HCT116 (cell line): ENCODE measurements at regions not wholly inside any gene's neighbourhood (a gene's known extent, or its start where the extent isn't known, plus 50 kb on each side); places are given as distances from the start of the nearest gene placed in this dataset.

Source experiments
- ATAC-seq: fragments of 200-7000 bp; cut with Tn5 transposase; 2 replicates; pipeline ENCODE4 v1.9.1; 2020; ENCODE audit warnings: mild to moderate bottlenecking, moderate library complexity
- BruUV-seq: library from RNA; stranded (reverse); fragments of 400-500 nt; replicated peaks from 2 replicates; lab custom pipeline; 2021; lab: Mats Ljungman, UMichigan
- CTCF ChIA-PET: fragments of 300-600 bp; sonication (Branson Sonifier 250); formaldehyde crosslinking; loops from one replicate; lab custom pipeline; 2021; ENCODE audit warnings: antibody characterized with exemption; lab: Charles Lee
- POLR2A ChIA-PET: fragments of 300-600, 350-600 bp; sonication (Branson Sonifier 250); formaldehyde crosslinking; loops from one replicate; lab custom pipeline; 2021; ENCODE audit warnings: antibody characterized with exemption; lab: Charles Lee
- RAD21 ChIA-PET, 2 experiments: fragments of 300-600 bp; sonication (Branson Sonifier 250); formaldehyde crosslinking; loops; one replicate each; lab custom pipeline; 2023; ENCODE audit warnings: low total read pairs in 2 of 2; ENCODE audit not compliant: uncharacterized antibody in 2 of 2, unreplicated experiment in 2 of 2, low non-redundant PET in 1 of 2; lab: Charles Lee
- DNase-seq: peaks from one replicate; pipeline ENCODE4 v3.0.0-alpha.2; 2010; ENCODE audit warnings: low read depth, low spot score
- H2AFZ ChIP-seq: fragments of 200-600 bp; shearing (Covaris generic), sonication (generic); 2 replicates; pipeline ENCODE4 v1.6.1; 2017; ENCODE audit warnings: low read depth, mixed run types, mixed read lengths, antibody characterized with exemption, low read length; ENCODE audit not compliant: poor library complexity, severe bottlenecking
- H3K27ac ChIP-seq: 2 replicates; pipeline ENCODE4 v1.5.1; 2012; ENCODE audit warnings: low read depth, low read length
- H3K27me3 ChIP-seq: fragments of 200-600 bp; sonication (generic); 2 replicates; pipeline ENCODE4 v1.6.1; 2016; ENCODE audit warnings: mixed run types, low read length, mixed read lengths; ENCODE audit not compliant: insufficient read depth
- H3K36me3 ChIP-seq, 2 experiments: fragments of 200-500 bp in 1 of 2; fragments of 200-600 bp in 1 of 2; sonication (Bioruptor generic) in 1 of 2; sonication (generic) in 1 of 2; 2 replicates each; pipeline versions ENCODE4 v1.5.1 to v1.6.1; 2014 to 2016; ENCODE audit warnings: low read length in 2 of 2, inconsistent platforms in 1 of 2, mixed read lengths in 1 of 2, mixed run types in 1 of 2; ENCODE audit not compliant: insufficient read depth in 2 of 2, control insufficient read depth in 1 of 2
- H3K4me1 ChIP-seq, 2 experiments: fragments of 200-600 bp in 1 of 2; sonication (generic) in 1 of 2; 2 replicates each; pipeline versions ENCODE4 v1.5.1 to v1.6.1; 2012 to 2017; ENCODE audit warnings: low read length in 2 of 2, inconsistent platforms in 1 of 2, mild to moderate bottlenecking in 1 of 2, mixed read lengths in 1 of 2, mixed run types in 1 of 2, moderate library complexity in 1 of 2; ENCODE audit not compliant: insufficient read depth in 2 of 2, control insufficient read depth in 1 of 2
- H3K4me2 ChIP-seq: fragments of 200-600 bp; sonication (generic); 2 replicates; pipeline ENCODE4 v1.6.1; 2017; ENCODE audit warnings: mixed run types, low read length, mixed read lengths
- H3K4me3 ChIP-seq, 2 experiments: fragments of 200-600 bp in 1 of 2; sonication (generic) in 1 of 2; replicated peaks in 1 of 2; 2 replicates each; pipeline ENCODE4 v1.5.1; 2011 to 2016; ENCODE audit warnings: low read length in 2 of 2, control low read depth in 1 of 2, low read depth in 1 of 2, mild to moderate bottlenecking in 1 of 2, mixed read lengths in 1 of 2, mixed run types in 1 of 2
- H3K79me2 ChIP-seq: fragments of 200-600 bp; sonication (generic); 2 replicates; pipeline ENCODE4 v1.6.1; 2017; ENCODE audit warnings: mild to moderate bottlenecking, mixed run types, low read length, moderate library complexity, mixed read lengths; ENCODE audit not compliant: insufficient read depth
- H3K9ac ChIP-seq: fragments of 200-600 bp; sonication (generic); 2 replicates; pipeline ENCODE4 v1.6.1; 2016; ENCODE audit warnings: low read length, mixed read lengths
- H3K9me2 ChIP-seq: fragments of 200-600 bp; sonication (generic), shearing (Covaris generic); 2 replicates; pipeline ENCODE4 v1.6.1; 2017; ENCODE audit warnings: mixed run types, mild to moderate bottlenecking, moderate library complexity; ENCODE audit not compliant: insufficient read depth
- H3K9me3 ChIP-seq, 2 experiments: fragments of 200-500 bp in 1 of 2; fragments of 200-600 bp in 1 of 2; sonication (Bioruptor generic) in 1 of 2; sonication (generic) in 1 of 2; 2 replicates each; pipeline ENCODE4 v1.6.1; 2014 to 2017; ENCODE audit warnings: low read length in 2 of 2, mixed read lengths in 2 of 2, inconsistent platforms in 1 of 2, low read depth in 1 of 2, mild to moderate bottlenecking in 1 of 2, mixed run types in 1 of 2, moderate library complexity in 1 of 2; ENCODE audit not compliant: control insufficient read depth in 1 of 2, insufficient read depth in 1 of 2
- H4K20me1 ChIP-seq: fragments of 200-600 bp; sonication (generic), shearing (Covaris generic); 2 replicates; pipeline ENCODE4 v1.6.1; 2017; ENCODE audit warnings: mixed run types, mild to moderate bottlenecking, moderate library complexity; ENCODE audit not compliant: insufficient read depth
- EGR1 ChIP-seq: IDR thresholded peaks from 2 replicates; pipeline ENCODE4 v1.6.1; 2012; ENCODE audit warnings: low read depth
- EZH2 ChIP-seq: fragments of 200-600 bp; sonication (generic); IDR thresholded peaks from 2 replicates; pipeline ENCODE4 v1.6.1; 2017; ENCODE audit warnings: antibody characterized with exemption, mixed run types
- EZH2phosphoT487 ChIP-seq: fragments of 200-600 bp; IDR thresholded peaks from 2 replicates; pipeline ENCODE4 v1.6.1; 2018; ENCODE audit warnings: antibody characterized with exemption, borderline replicate concordance
- FOSL1 ChIP-seq: IDR thresholded peaks from 2 replicates; pipeline ENCODE4 v1.6.1; 2012; ENCODE audit warnings: low read depth
- JUND ChIP-seq: IDR thresholded peaks from 2 replicates; pipeline ENCODE4 v1.6.1; 2012
- POLR2A ChIP-seq: IDR thresholded peaks from 2 replicates; pipeline ENCODE4 v1.7.0; 2011; ENCODE audit warnings: borderline replicate concordance; ENCODE audit not compliant: insufficient read depth, insufficient read length; ENCODE audit errors: extremely low read depth
- RAD21 ChIP-seq: IDR thresholded peaks from 2 replicates; pipeline ENCODE4 v1.6.1; 2012; ENCODE audit warnings: low read depth, mild to moderate bottlenecking
- REST ChIP-seq: IDR thresholded peaks from 2 replicates; pipeline ENCODE4 v1.6.1; 2012; ENCODE audit warnings: low read depth
- SIN3A ChIP-seq: IDR thresholded peaks from 2 replicates; pipeline ENCODE4 v1.6.1; 2012; ENCODE audit warnings: low read depth
- ZFX ChIP-seq: fragments of 450-650 bp; IDR thresholded peaks from 2 replicates; pipeline ENCODE4 v1.6.1; 2017
- intact Hi-C: fragments of 100-400 bp; cut with micrococcal nuclease; formaldehyde crosslinking; loops from 2 replicates; pipeline ENCODE4 v1.10.0; 2022
- TF ChIP-seq, protein P1 (sequence below): IDR thresholded peaks from 2 replicates; pipeline ENCODE4 v1.6.1; 2012
- TF ChIP-seq, protein P2 (sequence below): IDR thresholded peaks from 2 replicates; pipeline ENCODE4 v1.6.1; 2011; ENCODE audit warnings: mild to moderate bottlenecking, low read length, moderate library complexity; ENCODE audit not compliant: insufficient replicate concordance; ENCODE audit errors: extremely low read depth

GRCh38 chr10:112098682-112099081, 84.9 kb downstream of the GPAM start:
- H3K27ac ChIP-seq: no peak overlapping the region
- no peak overlapping the region for H3K9ac ChIP-seq
- H3K4me1 ChIP-seq: no peaks in the 10 kb centered on the region
- H3K9me2 ChIP-seq: no peaks in the 10 kb centered on the region
- no peaks in the 10 kb centered on the region for H3K36me3 ChIP-seq
- H3K79me2 ChIP-seq: no peaks in the 10 kb centered on the region
- intact Hi-C loops: no loop called here
- H4K20me1 ChIP-seq: no peaks in the 10 kb centered on the region
- ChIA-PET CTCF (no interaction called here), POLR2A (no interaction called here), RAD21 (no interaction called here)
- ATAC-seq (no peak), DNase-seq (no peak)
- peaks cover 77% of the 10 kb centered on the region for H3K27me3 ChIP-seq
- no peak overlapping the region for H2AFZ ChIP-seq
- BruUV-seq: no TSS peak
- TF ChIP-seq JUND (no peak), REST (no peak), EZH2phosphoT487 (no peak), RAD21 (no peak), ZFX (no peak), FOSL1 (no peak), EZH2 (no peak), SIN3A (no peak), POLR2A (no peak), EGR1 (no peak)
- TF ChIP-seq, protein P1, sequence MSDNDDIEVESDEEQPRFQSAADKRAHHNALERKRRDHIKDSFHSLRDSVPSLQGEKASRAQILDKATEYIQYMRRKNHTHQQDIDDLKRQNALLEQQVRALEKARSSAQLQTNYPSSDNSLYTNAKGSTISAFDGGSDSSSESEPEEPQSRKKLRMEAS: no peak
- TF ChIP-seq, protein P2, sequence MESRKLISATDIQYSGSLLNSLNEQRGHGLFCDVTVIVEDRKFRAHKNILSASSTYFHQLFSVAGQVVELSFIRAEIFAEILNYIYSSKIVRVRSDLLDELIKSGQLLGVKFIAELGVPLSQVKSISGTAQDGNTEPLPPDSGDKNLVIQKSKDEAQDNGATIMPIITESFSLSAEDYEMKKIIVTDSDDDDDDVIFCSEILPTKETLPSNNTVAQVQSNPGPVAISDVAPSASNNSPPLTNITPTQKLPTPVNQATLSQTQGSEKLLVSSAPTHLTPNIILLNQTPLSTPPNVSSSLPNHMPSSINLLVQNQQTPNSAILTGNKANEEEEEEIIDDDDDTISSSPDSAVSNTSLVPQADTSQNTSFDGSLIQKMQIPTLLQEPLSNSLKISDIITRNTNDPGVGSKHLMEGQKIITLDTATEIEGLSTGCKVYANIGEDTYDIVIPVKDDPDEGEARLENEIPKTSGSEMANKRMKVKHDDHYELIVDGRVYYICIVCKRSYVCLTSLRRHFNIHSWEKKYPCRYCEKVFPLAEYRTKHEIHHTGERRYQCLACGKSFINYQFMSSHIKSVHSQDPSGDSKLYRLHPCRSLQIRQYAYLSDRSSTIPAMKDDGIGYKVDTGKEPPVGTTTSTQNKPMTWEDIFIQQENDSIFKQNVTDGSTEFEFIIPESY: no peak
- no peak overlapping the region for H3K4me3 ChIP-seq
- H3K9me3 ChIP-seq: no peaks in the 10 kb centered on the region
- no peak overlapping the region for H3K4me2 ChIP-seq
